ENCODE measurements at regions not wholly inside any gene's neighbourhood (a gene's known extent, or its start where the extent isn't known, plus 50 kb on each side); places are given as distances from the start of the nearest gene placed in this dataset.

DNA sequence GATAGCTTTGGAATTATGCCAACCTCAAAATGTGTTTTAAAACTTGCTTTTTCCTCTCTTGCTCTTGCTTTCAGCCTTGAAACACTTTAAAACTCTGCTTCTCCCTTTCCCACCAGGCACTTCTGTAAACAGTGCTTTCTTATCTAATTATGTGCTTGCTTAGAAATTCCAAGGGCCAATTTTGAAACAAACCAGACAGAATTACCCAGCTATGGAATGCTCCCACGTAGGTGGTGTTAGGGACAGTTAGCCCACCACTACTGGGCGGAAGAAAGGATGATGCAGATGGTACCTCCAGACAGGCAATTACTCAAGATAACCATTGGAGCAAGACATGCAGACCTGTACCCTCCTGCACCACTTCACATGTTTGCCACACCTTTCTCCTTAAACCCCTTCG is 523.0 kb upstream of the PTPRD start:
- Histone ChIP-seq H3K36me3 (ENCODE audit: control insufficient read depth, insufficient read depth, low read length) (no peaks in the 10 kb centered on the region), H3K4me3 (ENCODE audit: low read depth, low read length) (no peak overlapping the region), H3K27ac (ENCODE audit: low read depth, low read length) (no peak overlapping the region), H3K4me1 (ENCODE audit: control insufficient read depth, insufficient read depth, low read length) (no peaks in the 10 kb centered on the region), H3K27me3 (ENCODE audit: control insufficient read depth, insufficient read depth, low read length) (no peaks in the 10 kb centered on the region), H3K9ac (ENCODE audit: low read length) (no peak overlapping the region), H3K9me3 (ENCODE audit: control insufficient read depth, insufficient read depth, low read depth, low read length) (no peaks in the 10 kb centered on the region)

GRCh38 chr9:11141357-11141756 is 528.6 kb upstream of the PTPRD start:
- Histone ChIP-seq H3K27me3 (ENCODE audit: control insufficient read depth, insufficient read depth, low read length) (no peaks in the 10 kb centered on the region), H3K9me3 (ENCODE audit: control insufficient read depth, insufficient read depth, low read depth, low read length) (no peaks in the 10 kb centered on the region), H3K9ac (ENCODE audit: low read length) (no peak overlapping the region), H3K4me1 (ENCODE audit: control insufficient read depth, insufficient read depth, low read length) (no peaks in the 10 kb centered on the region), H3K27ac (ENCODE audit: low read depth, low read length) (no peak overlapping the region), H3K4me3 (ENCODE audit: low read depth, low read length) (no peak overlapping the region), H3K36me3 (ENCODE audit: control insufficient read depth, insufficient read depth, low read length) (no peaks in the 10 kb centered on the region)

- Histone ChIP-seq H3K36me3 (ENCODE audit: control insufficient read depth, insufficient read depth, low read length) (no peaks in the 10 kb centered on the region), H3K4me3 (ENCODE audit: low read depth, low read length) (no peak overlapping the region), H3K9ac (ENCODE audit: low read length) (no peak overlapping the region), H3K27me3 (ENCODE audit: control insufficient read depth, insufficient read depth, low read length) (no peaks in the 10 kb centered on the region), H3K4me1 (ENCODE audit: control insufficient read depth, insufficient read depth, low read length) (no peaks in the 10 kb centered on the region), H3K27ac (ENCODE audit: low read depth, low read length) (no peak overlapping the region), H3K9me3 (ENCODE audit: control insufficient read depth, insufficient read depth, low read depth, low read length) (no peaks in the 10 kb centered on the region)
Measured at GRCh38 chr9:11142965-11143738, 530.4 kb upstream of the PTPRD start.

GRCh38 chr9:11144746-11145145 is 531.9 kb upstream of the PTPRD start:
- H3K27me3 ChIP-seq (ENCODE audit: control insufficient read depth, insufficient read depth, low read length), result no peaks in the 10 kb centered on the region

DNA sequence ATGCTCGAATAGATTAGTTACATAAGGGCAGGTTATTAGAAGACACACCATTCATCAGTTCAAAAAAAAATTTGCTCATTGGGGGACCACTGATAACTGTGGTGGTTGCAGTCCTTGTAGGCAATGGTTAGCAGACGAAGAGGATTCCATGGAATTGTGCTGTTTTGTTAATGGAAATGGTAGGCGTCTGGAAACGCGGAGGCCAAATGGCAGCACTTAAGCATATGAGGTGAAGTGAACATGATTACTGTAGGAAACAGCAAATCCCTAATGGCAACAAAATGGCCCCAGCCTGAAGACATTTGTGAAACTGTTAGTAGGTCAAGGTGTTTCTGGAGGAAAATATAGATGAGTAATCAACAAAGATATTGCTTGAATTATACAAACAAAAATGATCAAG is 535.4 kb upstream of the PTPRD start:
- no peaks in the 10 kb centered on the region for H3K9me3 ChIP-seq (ENCODE audit: control insufficient read depth, insufficient read depth, low read depth, low read length)
- H3K27me3 ChIP-seq (ENCODE audit: control insufficient read depth, insufficient read depth, low read length), result no peaks in the 10 kb centered on the region
- H3K4me3 ChIP-seq (ENCODE audit: low read depth, low read length), result no peak overlapping the region
- no peaks in the 10 kb centered on the region for H3K36me3 ChIP-seq (ENCODE audit: control insufficient read depth, insufficient read depth, low read length)
- no peak overlapping the region for H3K9ac ChIP-seq (ENCODE audit: low read length)
- H3K27ac ChIP-seq (ENCODE audit: low read depth, low read length), result no peak overlapping the region
- no peaks in the 10 kb centered on the region for H3K4me1 ChIP-seq (ENCODE audit: control insufficient read depth, insufficient read depth, low read length)

More at GRCh38 chr9:11144746-11145145, 531.9 kb upstream of the PTPRD start:
- no peaks in the 10 kb centered on the region for H3K9me3 ChIP-seq (ENCODE audit: control insufficient read depth, insufficient read depth, low read depth, low read length)
- H3K4me1 ChIP-seq (ENCODE audit: control insufficient read depth, insufficient read depth, low read length), result no peaks in the 10 kb centered on the region
- H3K9ac ChIP-seq (ENCODE audit: low read length), result no peak overlapping the region
- no peaks in the 10 kb centered on the region for H3K36me3 ChIP-seq (ENCODE audit: control insufficient read depth, insufficient read depth, low read length)
- no peak overlapping the region for H3K4me3 ChIP-seq (ENCODE audit: low read depth, low read length)
- no peak overlapping the region for H3K27ac ChIP-seq (ENCODE audit: low read depth, low read length)

DNA sequence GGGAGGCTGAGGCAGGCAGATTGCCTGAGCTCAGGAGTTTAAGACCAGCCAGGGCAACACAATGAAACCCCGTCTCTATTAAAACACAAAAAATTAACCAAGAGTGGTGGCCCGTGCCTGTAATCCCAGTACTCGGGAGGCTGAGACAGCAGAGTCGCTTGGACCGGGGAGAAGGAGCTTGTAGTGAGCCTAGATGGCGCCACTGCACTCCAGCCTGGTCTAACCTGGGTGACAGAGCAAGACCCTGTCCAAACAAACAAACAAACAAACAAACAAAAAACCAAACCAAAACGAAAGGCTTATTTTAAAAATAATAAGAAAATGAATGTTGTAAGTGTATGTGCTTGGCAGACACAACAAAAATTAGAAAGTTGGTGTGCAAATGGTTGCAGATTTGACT is 536.3 kb upstream of the PTPRD start:
- H3K9ac ChIP-seq (ENCODE audit: low read length), result no peak overlapping the region
- H3K4me3 ChIP-seq (ENCODE audit: low read depth, low read length), result no peak overlapping the region
- H3K9me3 ChIP-seq (ENCODE audit: control insufficient read depth, insufficient read depth, low read depth, low read length), result no peaks in the 10 kb centered on the region
- no peaks in the 10 kb centered on the region for H3K4me1 ChIP-seq (ENCODE audit: control insufficient read depth, insufficient read depth, low read length)
- no peaks in the 10 kb centered on the region for H3K36me3 ChIP-seq (ENCODE audit: control insufficient read depth, insufficient read depth, low read length)
- no peaks in the 10 kb centered on the region for H3K27me3 ChIP-seq (ENCODE audit: control insufficient read depth, insufficient read depth, low read length)
- no peak overlapping the region for H3K27ac ChIP-seq (ENCODE audit: low read depth, low read length)

- Histone ChIP-seq H3K4me1 (ENCODE audit: control insufficient read depth, insufficient read depth, low read length) (no peaks in the 10 kb centered on the region), H3K9me3 (ENCODE audit: control insufficient read depth, insufficient read depth, low read depth, low read length) (peaks cover 15% of the 10 kb centered on the region; the same call in 1 of the 2 replicates), H3K36me3 (ENCODE audit: control insufficient read depth, insufficient read depth, low read length) (no peaks in the 10 kb centered on the region), H3K27me3 (ENCODE audit: control insufficient read depth, insufficient read depth, low read length) (no peaks in the 10 kb centered on the region), H3K9ac (ENCODE audit: low read length) (no peak overlapping the region), H3K27ac (ENCODE audit: low read depth, low read length) (no peak overlapping the region), H3K4me3 (ENCODE audit: low read depth, low read length) (no peak overlapping the region)
Measured at GRCh38 chr9:11158063-11158462, 545.3 kb upstream of the PTPRD start.

- Histone ChIP-seq H3K9ac (ENCODE audit: low read length) (no peak overlapping the region), H3K4me3 (ENCODE audit: low read depth, low read length) (no peak overlapping the region), H3K4me1 (ENCODE audit: control insufficient read depth, insufficient read depth, low read length) (no peaks in the 10 kb centered on the region), H3K9me3 (ENCODE audit: control insufficient read depth, insufficient read depth, low read depth, low read length) (peaks cover 18% of the 10 kb centered on the region; the same call in 1 of the 2 replicates), H3K36me3 (ENCODE audit: control insufficient read depth, insufficient read depth, low read length) (no peaks in the 10 kb centered on the region), H3K27me3 (ENCODE audit: control insufficient read depth, insufficient read depth, low read length) (no peaks in the 10 kb centered on the region), H3K27ac (ENCODE audit: low read depth, low read length) (no peak overlapping the region)
Measured at GRCh38 chr9:11158676-11159075, 545.9 kb upstream of the PTPRD start.

GRCh38 chr9:11159318-11159862 is 546.6 kb upstream of the PTPRD start:
- no peaks in the 10 kb centered on the region for H3K36me3 ChIP-seq (ENCODE audit: control insufficient read depth, insufficient read depth, low read length)
- no peak overlapping the region for H3K9ac ChIP-seq (ENCODE audit: low read length)
- no peaks in the 10 kb centered on the region for H3K4me1 ChIP-seq (ENCODE audit: control insufficient read depth, insufficient read depth, low read length)
- H3K9me3 ChIP-seq (ENCODE audit: control insufficient read depth, insufficient read depth, low read depth, low read length), result peaks cover 18% of the 10 kb centered on the region; the same call in 1 of the 2 replicates
- no peak overlapping the region for H3K27ac ChIP-seq (ENCODE audit: low read depth, low read length)
- H3K4me3 ChIP-seq (ENCODE audit: low read depth, low read length), result no peak overlapping the region
- no peaks in the 10 kb centered on the region for H3K27me3 ChIP-seq (ENCODE audit: control insufficient read depth, insufficient read depth, low read length)

- Histone ChIP-seq H3K36me3 (ENCODE audit: control insufficient read depth, insufficient read depth, low read length) (no peaks in the 10 kb centered on the region), H3K27ac (ENCODE audit: low read depth, low read length) (no peak overlapping the region), H3K4me3 (ENCODE audit: low read depth, low read length) (no peak overlapping the region), H3K9me3 (ENCODE audit: control insufficient read depth, insufficient read depth, low read depth, low read length) (peaks cover 18% of the 10 kb centered on the region; the same call in 1 of the 2 replicates), H3K9ac (ENCODE audit: low read length) (no peak overlapping the region), H3K4me1 (ENCODE audit: control insufficient read depth, insufficient read depth, low read length) (no peaks in the 10 kb centered on the region), H3K27me3 (ENCODE audit: control insufficient read depth, insufficient read depth, low read length) (no peaks in the 10 kb centered on the region)
Measured at GRCh38 chr9:11163843-11164242, 551.0 kb upstream of the PTPRD start.

DNA sequence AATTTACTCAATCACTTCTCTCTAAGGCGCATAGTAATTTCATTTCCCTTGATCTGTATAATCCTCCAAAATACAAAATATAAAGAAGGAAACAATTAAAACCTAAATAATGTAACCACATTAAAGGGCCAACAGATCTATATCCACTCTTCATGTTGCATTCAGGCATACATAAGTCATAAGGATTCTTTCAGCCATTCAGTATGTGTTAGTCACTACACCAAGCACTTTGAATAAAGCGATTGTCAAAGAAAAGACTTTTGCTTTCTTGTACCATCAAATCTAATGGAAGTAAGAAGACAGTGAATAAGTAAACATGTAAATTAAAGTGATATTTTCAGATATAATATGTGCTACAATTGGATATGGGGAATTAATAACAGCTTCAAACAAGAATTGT is 569.2 kb upstream of the PTPRD start:
- Histone ChIP-seq H3K4me3 (ENCODE audit: low read depth, low read length) (no peak overlapping the region), H3K9ac (ENCODE audit: low read length) (no peak overlapping the region), H3K36me3 (ENCODE audit: control insufficient read depth, insufficient read depth, low read length) (no peaks in the 10 kb centered on the region), H3K9me3 (ENCODE audit: control insufficient read depth, insufficient read depth, low read depth, low read length) (no peaks in the 10 kb centered on the region), H3K4me1 (ENCODE audit: control insufficient read depth, insufficient read depth, low read length) (no peaks in the 10 kb centered on the region), H3K27ac (ENCODE audit: low read depth, low read length) (no peak overlapping the region), H3K27me3 (ENCODE audit: control insufficient read depth, insufficient read depth, low read length) (no peaks in the 10 kb centered on the region)
